ENCODE measurements at regions not wholly inside any gene's neighbourhood (a gene's known extent, or its start where the extent isn't known, plus 50 kb on each side); places are given as distances from the start of the nearest gene placed in this dataset.
"Not testable (repeated sequence)": the region's sequence is repeated elsewhere in the genome, so short reads cannot be mapped to it uniquely, and the experiment has no call there.

GRCh38 chr11:29159552-29160465 lies 857.0 kb downstream of the KCNA4 start:
- H3K27me3 ChIP-seq (ENCODE audit: control insufficient read depth in 3 of 3, insufficient read depth in 3 of 3, low read length in 2 of 3) = peaks cover 0 to 3% (median 0%) of the 10 kb centered on the region in 3 donors
- peak; percentile 51 to 54 (median 51) for DNase-seq
- H3K27ac ChIP-seq (ENCODE audit: low read depth in 1 of 2, low read length in 1 of 2) = no peak overlapping the region
- H3K4me3 ChIP-seq = no peak overlapping the region
- WGBS, 2 donors = 38 to 48% methylated on average over 6 of the region's 6 CpGs
- no peaks in the 10 kb centered on the region for H3K9me3 ChIP-seq (ENCODE audit: control insufficient read depth in 4 of 4, insufficient read depth in 3 of 4, low read length in 3 of 4)
- H3K4me1 ChIP-seq (ENCODE audit: control insufficient read depth in 5 of 5, insufficient read depth in 5 of 5, low read length in 5 of 5) = no peaks in the 10 kb centered on the region
- TF ChIP-seq CTCF (IDR thresholded peaks at IDR 0.05; ENCODE audit: control extremely low read depth, extremely low read depth) = no peak
- peak; percentile 85 for ATAC-seq (ENCODE audit: insufficient read depth, low FRiP score)
- H3K9ac ChIP-seq (ENCODE audit: insufficient read depth in 1 of 2, low read length in 2 of 2) = no peak overlapping the region
- no peaks in the 10 kb centered on the region for H3K36me3 ChIP-seq (ENCODE audit: control insufficient read depth in 4 of 4, insufficient read depth in 4 of 4, low read length in 4 of 4)

- Histone ChIP-seq H3K9ac (ENCODE audit: insufficient read depth in 1 of 2, low read length in 2 of 2) (no peak overlapping the region), H3K4me3 (no peak overlapping the region), H3K9me3 (ENCODE audit: control insufficient read depth in 4 of 4, insufficient read depth in 3 of 4, low read length in 3 of 4) (peaks cover 0 to 4% (median 0%) of the 10 kb centered on the region in 4 donors), H3K27ac (ENCODE audit: low read depth in 1 of 2, low read length in 1 of 2) (no peak overlapping the region), H3K4me1 (ENCODE audit: control insufficient read depth in 5 of 5, insufficient read depth in 5 of 5, low read length in 5 of 5) (no peaks in the 10 kb centered on the region), H3K36me3 (ENCODE audit: control insufficient read depth in 4 of 4, insufficient read depth in 4 of 4, low read length in 4 of 4) (no peaks in the 10 kb centered on the region), H3K27me3 (ENCODE audit: control insufficient read depth in 3 of 3, insufficient read depth in 3 of 3, low read length in 2 of 3) (no peaks in the 10 kb centered on the region)
- WGBS, 2 donors = 82 to 92% methylated on average over 1 of the region's 1 CpG
- DNase-seq (no peak), ATAC-seq (ENCODE audit: insufficient read depth, low FRiP score) (no peak)
- no peak for TF ChIP-seq CTCF (IDR thresholded peaks at IDR 0.05; ENCODE audit: control extremely low read depth, extremely low read depth)
Observed at GRCh38 chr11:29153078-29153477, 863.8 kb downstream of the KCNA4 start.

GRCh38 chr11:29142573-29142972 lies 874.3 kb downstream of the KCNA4 start:
- WGBS, 2 donors = 91 to 94% methylated on average over 1 of the region's 1 CpG
- not testable (repeated sequence) for ATAC-seq (ENCODE audit: insufficient read depth, low FRiP score); H3K36me3 ChIP-seq (ENCODE audit: control insufficient read depth in 4 of 4, insufficient read depth in 4 of 4, low read length in 4 of 4); H3K4me3 ChIP-seq; DNase-seq; H3K9me3 ChIP-seq (ENCODE audit: control insufficient read depth in 4 of 4, insufficient read depth in 3 of 4, low read length in 3 of 4); H3K9ac ChIP-seq (ENCODE audit: insufficient read depth in 1 of 2, low read length in 2 of 2); H3K4me1 ChIP-seq (ENCODE audit: control insufficient read depth in 5 of 5, insufficient read depth in 5 of 5, low read length in 5 of 5); H3K27me3 ChIP-seq (ENCODE audit: control insufficient read depth in 3 of 3, insufficient read depth in 3 of 3, low read length in 2 of 3); H3K27ac ChIP-seq (ENCODE audit: low read depth in 1 of 2, low read length in 1 of 2)

- Histone ChIP-seq H3K27ac (ENCODE audit: low read depth in 1 of 2, low read length in 1 of 2) (no peak overlapping the region), H3K9me3 (ENCODE audit: control insufficient read depth in 4 of 4, insufficient read depth in 3 of 4, low read length in 3 of 4) (no peaks in the 10 kb centered on the region), H3K4me1 (ENCODE audit: control insufficient read depth in 5 of 5, insufficient read depth in 5 of 5, low read length in 5 of 5) (no peaks in the 10 kb centered on the region), H3K27me3 (ENCODE audit: control insufficient read depth in 3 of 3, insufficient read depth in 3 of 3, low read length in 2 of 3) (no peaks in the 10 kb centered on the region), H3K4me3 (no peak overlapping the region), H3K36me3 (ENCODE audit: control insufficient read depth in 4 of 4, insufficient read depth in 4 of 4, low read length in 4 of 4) (no peaks in the 10 kb centered on the region), H3K9ac (ENCODE audit: insufficient read depth in 1 of 2, low read length in 2 of 2) (no peak overlapping the region)
- 30 to 56% methylated on average over 1 of the region's 1 CpG for WGBS, 2 donors
- no peak for TF ChIP-seq CTCF (IDR thresholded peaks at IDR 0.05; ENCODE audit: control extremely low read depth, extremely low read depth)
- no peak for DNase-seq
- no peak for ATAC-seq (ENCODE audit: insufficient read depth, low FRiP score)
Observed at GRCh38 chr11:29135504-29135903, 881.3 kb downstream of the KCNA4 start.

Data from lung (tissue), 11 donors.